ENCODE measurements at regions not wholly inside any gene's neighbourhood (a gene's known extent, or its start where the extent isn't known, plus 50 kb on each side); places are given as distances from the start of the nearest gene placed in this dataset.

- FAIRE-seq (no peak), ATAC-seq (no peak), DNase-seq (ENCODE audit: low read depth, low spot score) (no peak)
- no peaks in the 10 kb centered on the region for H4K20me1 ChIP-seq (ENCODE audit: control insufficient read depth, insufficient read depth)
- H3K79me2 ChIP-seq (ENCODE audit: control insufficient read depth, insufficient read depth, low read length), result no peaks in the 10 kb centered on the region
- no peaks in the 10 kb centered on the region for H3K4me1 ChIP-seq (ENCODE audit: control insufficient read depth, insufficient read depth, low read length)
- no peak overlapping the region for H3K27ac ChIP-seq (ENCODE audit: control insufficient read depth, insufficient read depth)
- WGBS (ENCODE audit: insufficient coverage, insufficient replicate concordance, low lambda C conversion rate, missing lambda C conversion rate), result 4% methylated on average over 3 of the region's 3 CpGs
- ChIA-PET RAD21 (ENCODE audit: unreplicated experiment) (no interaction called here), CTCF (no interaction called here), SMC1A (ENCODE audit: uncharacterized antibody, unreplicated experiment) (no interaction called here), POLR2A (no interaction called here)
- no peaks in the 10 kb centered on the region for H3K36me3 ChIP-seq (ENCODE audit: control insufficient read depth in 2 of 2, insufficient read depth in 2 of 2, low read length in 1 of 2)
- no peaks in the 10 kb centered on the region for H3K9me3 ChIP-seq (replicated peaks; ENCODE audit: control insufficient read depth, insufficient read depth, low read length)
- no peaks in the 10 kb centered on the region for H3K27me3 ChIP-seq (replicated peaks in 1 of 2; ENCODE audit: control insufficient read depth in 2 of 2, insufficient read depth in 2 of 2, low read length in 1 of 2)
- no peak overlapping the region for H2AFZ ChIP-seq (ENCODE audit: control insufficient read depth, low read depth, low read length)
- H3K4me3 ChIP-seq, result no peak overlapping the region
- H3K4me2 ChIP-seq (ENCODE audit: control insufficient read depth, insufficient read depth), result no peak overlapping the region
- intact Hi-C loops (cut with micrococcal nuclease; ENCODE audit: unreplicated experiment) (no loop called here), in situ Hi-C loops (cut with MboI) (no loop called here)
- BruUV-seq (replicated peaks), result no TSS peak
- TF ChIP-seq ETV6 (conservative IDR thresholded peaks at IDR 0.05 in 1 of 2, IDR thresholded peaks at IDR 0.05 in 1 of 2; ENCODE audit: borderline replicate concordance in 1 of 2, low read depth in 1 of 2), result no peak
- no peak for TF ChIP-seq CTCF (IDR thresholded peaks at IDR 0.05 in 2 of 3, conservative IDR thresholded peaks at IDR 0.05 in 1 of 3; ENCODE audit: control insufficient read depth in 2 of 3, extremely low read depth in 1 of 3, insufficient read depth in 1 of 3, low read depth in 3 of 3, low read length in 3 of 3)
- no peak for TF ChIP-seq SREBF1 (IDR thresholded peaks at IDR 0.05; ENCODE audit: low read length)
- no peak for TF ChIP-seq SPI1 (IDR thresholded peaks at IDR 0.05; ENCODE audit: borderline replicate concordance, insufficient read depth, low read depth, low read length)
- TF ChIP-seq SUPT20H (IDR thresholded peaks at IDR 0.05; ENCODE audit: borderline replicate concordance, control insufficient read depth, low read depth, low read length), result no peak
- no peak for TF ChIP-seq PBX3 (IDR thresholded peaks at IDR 0.05; ENCODE audit: insufficient replicate concordance, low read depth, low read length)
- H3K9ac ChIP-seq (ENCODE audit: control insufficient read depth, insufficient read depth, low read length), result no peak overlapping the region
These were observed 64.1 kb upstream of the HS3ST4 start for GRCh38 chr16:25627641-25628040.

All from GM12878 (cell line).